ENCODE measurements at regions not wholly inside any gene's neighbourhood (a gene's known extent, or its start where the extent isn't known, plus 50 kb on each side); places are given as distances from the start of the nearest gene placed in this dataset.

GRCh38 chr5:7053125-7053524, 339.9 kb downstream of the TENT4A start:
- intact Hi-C loops (cut with micrococcal nuclease; ENCODE audit: unreplicated experiment) (no loop called here), in situ Hi-C loops (cut with HindIII; ENCODE audit: low pct_unique_long_range_greater_than_20kb, low sequenced_read_pairs) (no loop called here)
- H3K4me1 ChIP-seq (ENCODE audit: control insufficient read depth, insufficient read depth, low read length), result no peaks in the 10 kb centered on the region
- ATAC-seq, result no peak
- H3K4me3 ChIP-seq (ENCODE audit: low read depth in 2 of 2, low read length in 2 of 2), result no peak overlapping the region
- ChIA-PET CTCF (no interaction called here), POLR2A (no interaction called here)
- no peaks in the 10 kb centered on the region for H3K36me3 ChIP-seq (ENCODE audit: control insufficient read depth, insufficient read depth, low read length)
- no peaks in the 10 kb centered on the region for H3K27me3 ChIP-seq (ENCODE audit: control insufficient read depth, insufficient read depth, low read length)
- no TSS peak for BruUV-seq (replicated peaks)
- no peak overlapping the region for H3K27ac ChIP-seq (ENCODE audit: low read length)
- no peaks in the 10 kb centered on the region for H3K9me3 ChIP-seq (ENCODE audit: control insufficient read depth, insufficient read depth, low read depth, low read length)
- no peak for DNase-seq (ENCODE audit: low read depth, low spot score)
- TF ChIP-seq CTCF (IDR thresholded peaks at IDR 0.05) (no peak), REST (IDR thresholded peaks at IDR 0.05; ENCODE audit: insufficient read depth in 1 of 2, low read depth in 2 of 2, low read length in 1 of 2) (no peak), SIN3A (IDR thresholded peaks at IDR 0.05; ENCODE audit: borderline replicate concordance, insufficient read depth, low read depth, low read length) (no peak)

- no TSS peak for BruUV-seq (replicated peaks)
These were observed 340.4 kb downstream of the TENT4A start for GRCh38 chr5:7053528-7054209.

More at GRCh38 chr5:7053528-7054209, 340.4 kb downstream of the TENT4A start:
- Histone ChIP-seq H3K27ac (ENCODE audit: low read length) (no peak overlapping the region), H3K27me3 (ENCODE audit: control insufficient read depth, insufficient read depth, low read length) (no peaks in the 10 kb centered on the region), H3K9me3 (ENCODE audit: control insufficient read depth, insufficient read depth, low read depth, low read length) (no peaks in the 10 kb centered on the region), H3K4me3 (ENCODE audit: low read depth in 2 of 2, low read length in 2 of 2) (no peak overlapping the region), H3K36me3 (ENCODE audit: control insufficient read depth, insufficient read depth, low read length) (no peaks in the 10 kb centered on the region), H3K4me1 (ENCODE audit: control insufficient read depth, insufficient read depth, low read length) (no peaks in the 10 kb centered on the region)
- DNase-seq (ENCODE audit: low read depth, low spot score), result no peak
- TF ChIP-seq CTCF (IDR thresholded peaks at IDR 0.05) (no peak), SIN3A (IDR thresholded peaks at IDR 0.05; ENCODE audit: borderline replicate concordance, insufficient read depth, low read depth, low read length) (no peak)
- intact Hi-C loops (cut with micrococcal nuclease; ENCODE audit: unreplicated experiment) (no loop called here), in situ Hi-C loops (cut with HindIII; ENCODE audit: low pct_unique_long_range_greater_than_20kb, low sequenced_read_pairs) (no loop called here)
- POLR2A ChIA-PET, result no interaction called here
- CTCF ChIA-PET, result no interaction called here
- no peak for ATAC-seq

All from Panc1 (cell line).